ENCODE measurements at regions not wholly inside any gene's neighbourhood (a gene's known extent, or its start where the extent isn't known, plus 50 kb on each side); places are given as distances from the start of the nearest gene placed in this dataset.

DNA sequence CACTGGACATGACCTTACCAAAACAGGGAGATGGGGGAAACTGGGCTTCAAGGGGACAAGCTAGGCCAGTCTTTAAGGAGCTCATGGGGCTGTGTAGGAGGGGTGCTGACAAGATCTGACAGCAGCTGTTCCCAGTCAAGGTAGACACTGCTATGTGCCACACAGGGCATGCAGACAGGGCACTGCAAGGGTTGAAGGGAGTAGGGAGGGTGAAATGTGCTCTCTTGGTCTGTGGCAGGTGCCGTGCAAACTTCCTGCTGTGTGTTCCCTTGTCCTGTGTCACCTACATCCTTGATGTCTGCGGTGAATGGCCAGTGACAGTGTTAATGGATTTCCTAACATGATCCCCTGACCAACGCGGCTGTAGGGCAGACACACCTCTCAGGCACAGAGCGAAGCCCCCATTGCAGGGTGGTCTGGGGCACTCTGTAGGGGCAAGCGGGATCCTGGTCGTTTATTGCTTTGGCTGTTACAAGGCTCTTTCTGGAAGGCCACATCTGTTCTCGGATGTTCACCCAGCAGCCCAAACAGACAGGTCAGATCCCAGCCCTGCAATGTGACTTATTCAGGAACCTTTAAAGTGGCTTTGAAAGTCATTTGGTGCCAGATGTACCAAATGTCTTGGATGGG, 199.5 kb upstream of the ZNF536 start:
- no peak overlapping the region for H3K27ac ChIP-seq
- DNase-seq, result no peak
- H3K4me3 ChIP-seq, result no peak overlapping the region
- no peaks in the 10 kb centered on the region for H3K27me3 ChIP-seq
- intact Hi-C loops (cut with DNase I), result no loop called here
- TF ChIP-seq, protein P1, sequence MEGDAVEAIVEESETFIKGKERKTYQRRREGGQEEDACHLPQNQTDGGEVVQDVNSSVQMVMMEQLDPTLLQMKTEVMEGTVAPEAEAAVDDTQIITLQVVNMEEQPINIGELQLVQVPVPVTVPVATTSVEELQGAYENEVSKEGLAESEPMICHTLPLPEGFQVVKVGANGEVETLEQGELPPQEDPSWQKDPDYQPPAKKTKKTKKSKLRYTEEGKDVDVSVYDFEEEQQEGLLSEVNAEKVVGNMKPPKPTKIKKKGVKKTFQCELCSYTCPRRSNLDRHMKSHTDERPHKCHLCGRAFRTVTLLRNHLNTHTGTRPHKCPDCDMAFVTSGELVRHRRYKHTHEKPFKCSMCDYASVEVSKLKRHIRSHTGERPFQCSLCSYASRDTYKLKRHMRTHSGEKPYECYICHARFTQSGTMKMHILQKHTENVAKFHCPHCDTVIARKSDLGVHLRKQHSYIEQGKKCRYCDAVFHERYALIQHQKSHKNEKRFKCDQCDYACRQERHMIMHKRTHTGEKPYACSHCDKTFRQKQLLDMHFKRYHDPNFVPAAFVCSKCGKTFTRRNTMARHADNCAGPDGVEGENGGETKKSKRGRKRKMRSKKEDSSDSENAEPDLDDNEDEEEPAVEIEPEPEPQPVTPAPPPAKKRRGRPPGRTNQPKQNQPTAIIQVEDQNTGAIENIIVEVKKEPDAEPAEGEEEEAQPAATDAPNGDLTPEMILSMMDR (IDR thresholded peaks at IDR 0.05), result no peak
- H3K9ac ChIP-seq (ENCODE audit: low read depth in 2 of 2, low read length in 2 of 2), result no peak overlapping the region
- no peaks in the 10 kb centered on the region for H3K9me3 ChIP-seq
- no peaks in the 10 kb centered on the region for H3K4me1 ChIP-seq
- no peaks in the 10 kb centered on the region for H3K36me3 ChIP-seq

DNA sequence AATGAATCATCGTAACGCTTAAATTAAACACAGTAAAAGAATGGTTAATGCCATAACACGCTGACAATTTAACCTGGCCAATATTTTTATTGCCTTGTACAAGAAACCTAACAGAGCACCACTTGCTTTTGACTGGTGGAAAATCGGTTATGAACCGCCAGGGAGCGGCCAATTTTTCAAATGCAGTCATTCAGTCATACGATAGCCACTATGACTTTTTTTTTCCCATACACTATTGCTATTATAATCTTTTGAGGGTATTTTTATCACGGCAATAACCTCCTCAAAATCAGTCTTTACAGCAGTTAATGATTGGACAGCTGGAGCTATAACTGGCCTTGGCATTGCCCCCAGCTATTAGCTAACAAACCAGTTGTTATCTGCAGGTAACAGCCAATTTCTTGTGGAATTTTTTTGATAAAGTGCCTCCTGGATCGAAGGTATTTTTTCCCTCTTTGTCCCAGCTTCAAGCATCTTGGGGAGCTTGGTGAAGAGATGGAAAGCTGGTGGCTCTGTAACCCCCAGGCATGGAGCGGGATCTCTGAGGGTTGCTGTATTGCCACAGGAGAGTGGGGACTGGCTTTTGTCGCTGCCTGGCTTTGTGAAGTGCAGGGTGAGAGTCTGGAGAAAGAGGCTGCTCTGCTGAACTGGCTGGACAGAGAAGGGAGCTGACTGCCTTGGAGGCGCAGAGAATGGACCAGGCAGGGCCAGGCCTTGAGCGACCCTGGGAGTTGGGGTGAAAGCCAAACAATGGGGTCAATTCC, 198.4 kb upstream of the ZNF536 start:
- Histone ChIP-seq H3K27me3 (no peaks in the 10 kb centered on the region), H3K36me3 (no peaks in the 10 kb centered on the region), H3K4me1 (no peaks in the 10 kb centered on the region), H3K9ac (ENCODE audit: low read depth in 2 of 2, low read length in 2 of 2) (no peak overlapping the region), H3K4me3 (no peak overlapping the region), H3K9me3 (no peaks in the 10 kb centered on the region), H3K27ac (no peak overlapping the region)
- intact Hi-C loops (cut with DNase I), result no loop called here
- no peak for DNase-seq
- TF ChIP-seq, protein P1 (IDR thresholded peaks at IDR 0.05), result no peak

DNA sequence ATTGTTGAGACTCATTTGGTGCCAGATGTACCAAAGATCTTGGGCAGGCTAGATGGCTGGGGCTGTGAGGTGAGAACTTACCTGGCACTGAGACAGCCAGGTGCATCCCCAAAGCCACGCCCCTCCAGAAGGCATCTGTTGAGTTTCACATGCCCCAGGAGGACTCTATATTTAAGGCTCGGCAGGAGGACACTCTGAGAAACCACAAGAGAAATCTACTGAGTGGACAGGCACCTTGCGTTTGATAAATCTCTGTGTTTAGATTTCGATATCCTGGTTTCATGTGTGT, 197.9 kb upstream of the ZNF536 start:
- H3K27me3 ChIP-seq, result no peaks in the 10 kb centered on the region
- no peak overlapping the region for H3K27ac ChIP-seq
- no peaks in the 10 kb centered on the region for H3K9me3 ChIP-seq
- H3K9ac ChIP-seq (ENCODE audit: low read depth in 2 of 2, low read length in 2 of 2), result no peak overlapping the region
- TF ChIP-seq, protein P1 (IDR thresholded peaks at IDR 0.05), result no peak
- H3K4me1 ChIP-seq, result no peaks in the 10 kb centered on the region
- H3K36me3 ChIP-seq, result no peaks in the 10 kb centered on the region
- intact Hi-C loops (cut with DNase I), result no loop called here
- no peak for DNase-seq
- H3K4me3 ChIP-seq, result no peak overlapping the region

DNA sequence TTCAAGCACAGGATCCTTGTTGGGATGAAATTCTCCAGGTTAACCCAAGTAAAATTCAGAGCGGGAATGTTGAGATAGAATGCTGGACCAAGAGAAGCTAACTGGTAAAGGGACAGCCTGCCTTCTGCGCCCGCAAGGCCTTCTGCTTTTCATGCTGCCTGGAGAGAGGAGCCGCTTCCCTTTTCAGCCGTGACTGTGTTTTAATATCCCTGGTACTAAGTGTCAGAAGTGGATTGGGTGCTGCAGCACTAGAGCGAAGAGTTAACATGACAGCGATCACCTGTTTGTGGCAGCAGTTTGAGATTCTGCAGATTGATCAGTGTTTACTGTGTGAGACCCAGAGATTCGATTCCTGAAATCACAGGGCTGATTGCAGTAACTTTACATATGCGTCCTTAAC, 197.4 kb upstream of the ZNF536 start:
- DNase-seq, result no peak
- H3K4me1 ChIP-seq, result no peaks in the 10 kb centered on the region
- no peak overlapping the region for H3K4me3 ChIP-seq
- no peaks in the 10 kb centered on the region for H3K27me3 ChIP-seq
- TF ChIP-seq, protein P1 (IDR thresholded peaks at IDR 0.05), result no peak
- no peaks in the 10 kb centered on the region for H3K36me3 ChIP-seq
- H3K9me3 ChIP-seq, result no peaks in the 10 kb centered on the region
- H3K9ac ChIP-seq (ENCODE audit: low read depth in 2 of 2, low read length in 2 of 2), result no peak overlapping the region
- intact Hi-C loops (cut with DNase I), result no loop called here
- no peak overlapping the region for H3K27ac ChIP-seq

- Histone ChIP-seq H3K4me3 (no peak overlapping the region), H3K9ac (ENCODE audit: low read depth in 2 of 2, low read length in 2 of 2) (no peak overlapping the region), H3K4me1 (no peaks in the 10 kb centered on the region), H3K9me3 (no peaks in the 10 kb centered on the region), H3K36me3 (no peaks in the 10 kb centered on the region), H3K27me3 (no peaks in the 10 kb centered on the region), H3K27ac (no peak overlapping the region)
- intact Hi-C loops (cut with DNase I), result no loop called here
- TF ChIP-seq, protein P1 (IDR thresholded peaks at IDR 0.05), result no peak
- no peak for DNase-seq
These were observed 196.2 kb upstream of the ZNF536 start for GRCh38 chr19:30175987-30176386.
